ENCODE measurements at regions not wholly inside any gene's neighbourhood (a gene's known extent, or its start where the extent isn't known, plus 50 kb on each side); places are given as distances from the start of the nearest gene placed in this dataset.
"Not testable (repeated sequence)": the region's sequence is repeated elsewhere in the genome, so short reads cannot be mapped to it uniquely, and the experiment has no call there.

- peak; percentile 57 for DNase-seq (ENCODE audit: low read depth)
- no peaks in the 10 kb centered on the region for H3K36me3 ChIP-seq (ENCODE audit: control insufficient read depth, insufficient read depth, low read length)
- TF ChIP-seq CTCF (IDR thresholded peaks at IDR 0.05; ENCODE audit: insufficient read depth, low read length, poor library complexity, severe bottlenecking): no peak
- no peak overlapping the region for H3K4me3 ChIP-seq (ENCODE audit: low read depth, low read length)
- H3K27me3 ChIP-seq (ENCODE audit: control insufficient read depth, insufficient read depth, low read length): no peaks in the 10 kb centered on the region
Measured at GRCh38 chr2:12486205-12487118, 230.3 kb upstream of the TRIB2 start.

GRCh38 chr2:12487253-12488004, 229.3 kb upstream of the TRIB2 start:
- no peak for TF ChIP-seq CTCF (IDR thresholded peaks at IDR 0.05; ENCODE audit: insufficient read depth, low read length, poor library complexity, severe bottlenecking)

GRCh38 chr2:12488352-12489318, 228.1 kb upstream of the TRIB2 start:
- no peak for TF ChIP-seq CTCF (IDR thresholded peaks at IDR 0.05; ENCODE audit: insufficient read depth, low read length, poor library complexity, severe bottlenecking)
- no peak for DNase-seq (ENCODE audit: low read depth)
- no peak overlapping the region for H3K4me3 ChIP-seq (ENCODE audit: low read depth, low read length)
- no peaks in the 10 kb centered on the region for H3K27me3 ChIP-seq (ENCODE audit: control insufficient read depth, insufficient read depth, low read length)
- H3K36me3 ChIP-seq (ENCODE audit: control insufficient read depth, insufficient read depth, low read length): no peaks in the 10 kb centered on the region

More at GRCh38 chr2:12487253-12488004, 229.3 kb upstream of the TRIB2 start:
- no peak for DNase-seq (ENCODE audit: low read depth)
- Histone ChIP-seq H3K27me3 (ENCODE audit: control insufficient read depth, insufficient read depth, low read length) (no peaks in the 10 kb centered on the region), H3K36me3 (ENCODE audit: control insufficient read depth, insufficient read depth, low read length) (no peaks in the 10 kb centered on the region), H3K4me3 (ENCODE audit: low read depth, low read length) (no peak overlapping the region)

- no peaks in the 10 kb centered on the region for H3K36me3 ChIP-seq (ENCODE audit: control insufficient read depth, insufficient read depth, low read length)
- no peak for DNase-seq (ENCODE audit: low read depth)
- TF ChIP-seq CTCF (IDR thresholded peaks at IDR 0.05; ENCODE audit: insufficient read depth, low read length, poor library complexity, severe bottlenecking): no peak
Measured at GRCh38 chr2:12490641-12491040, 226.1 kb upstream of the TRIB2 start.

GRCh38 chr2:12492360-12492759, 224.4 kb upstream of the TRIB2 start:
- H3K36me3 ChIP-seq (ENCODE audit: control insufficient read depth, insufficient read depth, low read length); H3K27me3 ChIP-seq (ENCODE audit: control insufficient read depth, insufficient read depth, low read length); DNase-seq (ENCODE audit: low read depth); H3K4me3 ChIP-seq (ENCODE audit: low read depth, low read length): not testable (repeated sequence)

More at GRCh38 chr2:12490641-12491040, 226.1 kb upstream of the TRIB2 start:
- Histone ChIP-seq H3K27me3 (ENCODE audit: control insufficient read depth, insufficient read depth, low read length) (no peaks in the 10 kb centered on the region), H3K4me3 (ENCODE audit: low read depth, low read length) (no peak overlapping the region)
